SK-N-SH treated with all-trans-retinoic acid at 6 μM for 48 hours (cell line): ENCODE measurements at regions not wholly inside any gene's neighbourhood (a gene's known extent, or its start where the extent isn't known, plus 50 kb on each side); places are given as distances from the start of the nearest gene placed in this dataset.

Source experiments
- ARNTL ChIP-seq: fragments of 450-650 bp; formaldehyde crosslinking; IDR thresholded peaks from 2 replicates; pipeline ENCODE4 v1.5.0; 2020; ENCODE audit warnings: low read depth, mild to moderate bottlenecking, moderate library complexity, borderline replicate concordance
- CREB5 ChIP-seq: fragments of 250-450 bp; sonication (Bioruptor Pico); IDR thresholded peaks from 2 replicates; pipeline ENCODE4 v1.5.1; 2020; ENCODE audit warnings: low read depth, mild to moderate bottlenecking, moderate library complexity
- GLIS3 ChIP-seq: fragments of 250-450 bp; sonication (Bioruptor Pico); IDR thresholded peaks from 2 replicates; pipeline ENCODE4 v1.5.0; 2020; ENCODE audit warnings: mild to moderate bottlenecking, moderate library complexity
- RARB ChIP-seq: fragments of 250-450 bp; sonication (Bioruptor Pico); IDR thresholded peaks from 2 replicates; pipeline ENCODE4 v1.8.0; 2021; ENCODE audit warnings: mild to moderate bottlenecking, moderate library complexity
- SNAI2 ChIP-seq: fragments of 250-450 bp; sonication (Bioruptor Pico); IDR thresholded peaks from 2 replicates; pipeline ENCODE4 v1.5.0; 2020; ENCODE audit warnings: mild to moderate bottlenecking, moderate library complexity
- ZFP30 ChIP-seq: fragments of 450-650 bp; formaldehyde crosslinking; IDR thresholded peaks from 2 replicates; pipeline ENCODE4 v1.5.0; 2022; ENCODE audit warnings: mild to moderate bottlenecking, moderate library complexity
- TF ChIP-seq, protein P1 (sequence below): fragments of 250-450 bp; sonication (Bioruptor Pico); IDR thresholded peaks from 2 replicates; pipeline ENCODE4 v1.8.0; 2020; ENCODE audit warnings: mild to moderate bottlenecking, moderate library complexity, borderline replicate concordance

GRCh38 chr5:126104341-126104740, 318.9 kb upstream of the GRAMD2B start:
- TF ChIP-seq RARB (CRISPR knock-in tag) (no peak), GLIS3 (no peak), SNAI2 (CRISPR knock-in tag) (no peak), ARNTL (no peak), CREB5 (no peak), ZFP30 (CRISPR knock-in tag) (no peak)
- TF ChIP-seq, protein P1, sequence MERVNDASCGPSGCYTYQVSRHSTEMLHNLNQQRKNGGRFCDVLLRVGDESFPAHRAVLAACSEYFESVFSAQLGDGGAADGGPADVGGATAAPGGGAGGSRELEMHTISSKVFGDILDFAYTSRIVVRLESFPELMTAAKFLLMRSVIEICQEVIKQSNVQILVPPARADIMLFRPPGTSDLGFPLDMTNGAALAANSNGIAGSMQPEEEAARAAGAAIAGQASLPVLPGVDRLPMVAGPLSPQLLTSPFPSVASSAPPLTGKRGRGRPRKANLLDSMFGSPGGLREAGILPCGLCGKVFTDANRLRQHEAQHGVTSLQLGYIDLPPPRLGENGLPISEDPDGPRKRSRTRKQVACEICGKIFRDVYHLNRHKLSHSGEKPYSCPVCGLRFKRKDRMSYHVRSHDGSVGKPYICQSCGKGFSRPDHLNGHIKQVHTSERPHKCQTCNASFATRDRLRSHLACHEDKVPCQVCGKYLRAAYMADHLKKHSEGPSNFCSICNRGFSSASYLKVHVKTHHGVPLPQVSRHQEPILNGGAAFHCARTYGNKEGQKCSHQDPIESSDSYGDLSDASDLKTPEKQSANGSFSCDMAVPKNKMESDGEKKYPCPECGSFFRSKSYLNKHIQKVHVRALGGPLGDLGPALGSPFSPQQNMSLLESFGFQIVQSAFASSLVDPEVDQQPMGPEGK (CRISPR knock-in tag), result no peak
